NOMO-1 (cell line): ENCODE measurements at regions not wholly inside any gene's neighbourhood (a gene's known extent, or its start where the extent isn't known, plus 50 kb on each side); places are given as distances from the start of the nearest gene placed in this dataset.
"Not testable (repeated sequence)": the region's sequence is repeated elsewhere in the genome, so short reads cannot be mapped to it uniquely, and the experiment has no call there.

ENCODE experiments used
- DNase-seq, 2 experiments: peaks; one replicate each; lab custom pipeline; 2025; ENCODE audit not compliant: unreplicated experiment in 2 of 2; lab: John Stamatoyannopoulos, UW

GRCh38 chr1:187689129-187689528 lies 860.4 kb downstream of the PLA2G4A start:
- no peak for DNase-seq

- no peak for DNase-seq
These were observed 862.7 kb downstream of the PLA2G4A start for GRCh38 chr1:187691439-187691838.

- no peak for DNase-seq
These were observed 864.0 kb downstream of the PLA2G4A start for GRCh38 chr1:187692799-187693198.

- no peak for DNase-seq
These were observed 867.3 kb downstream of the PLA2G4A start for GRCh38 chr1:187696073-187696472.

- not testable (repeated sequence) for DNase-seq
These were observed 874.7 kb downstream of the PLA2G4A start for GRCh38 chr1:187703138-187704130.

- DNase-seq = no peak
These were observed 885.7 kb downstream of the PLA2G4A start for GRCh38 chr1:187714470-187714869.

- peak; percentile 41 to 89 for DNase-seq
These were observed 886.7 kb downstream of the PLA2G4A start for GRCh38 chr1:187715483-187715882.

GRCh38 chr1:187716160-187716559 lies 887.4 kb downstream of the PLA2G4A start:
- no peak for DNase-seq

GRCh38 chr1:187718527-187718926 lies 889.8 kb downstream of the PLA2G4A start:
- no peak for DNase-seq

- no peak for DNase-seq
These were observed 892.5 kb downstream of the PLA2G4A start for GRCh38 chr1:187721216-187721615.

GRCh38 chr1:187725216-187725615 lies 896.5 kb downstream of the PLA2G4A start:
- no peak for DNase-seq

- no peak for DNase-seq
These were observed 904.5 kb downstream of the PLA2G4A start for GRCh38 chr1:187733232-187733631.

- DNase-seq = no peak
These were observed 905.7 kb downstream of the PLA2G4A start for GRCh38 chr1:187734427-187734826.

GRCh38 chr1:187744665-187745064 lies 915.9 kb downstream of the PLA2G4A start:
- DNase-seq = peak in 1 of 2 experiments; percentile 15

- no peak for DNase-seq
These were observed 926.8 kb downstream of the PLA2G4A start for GRCh38 chr1:187755536-187755935.

GRCh38 chr1:187756684-187757083 lies 927.9 kb downstream of the PLA2G4A start:
- DNase-seq = not testable (repeated sequence)

- no peak for DNase-seq
These were observed 931.1 kb downstream of the PLA2G4A start for GRCh38 chr1:187759825-187760333.

GRCh38 chr1:187762118-187762517 lies 933.4 kb downstream of the PLA2G4A start:
- no peak for DNase-seq

- DNase-seq = no peak
These were observed 934.7 kb downstream of the PLA2G4A start for GRCh38 chr1:187763465-187763864.

GRCh38 chr1:187763976-187764375 lies 935.2 kb downstream of the PLA2G4A start:
- DNase-seq = no peak

GRCh38 chr1:187771396-187771795 lies 942.6 kb downstream of the PLA2G4A start:
- DNase-seq = no peak

- DNase-seq = no peak
These were observed 944.4 kb downstream of the PLA2G4A start for GRCh38 chr1:187773168-187773567.
